K562 (cell line): ENCODE measurements at regions not wholly inside any gene's neighbourhood (a gene's known extent, or its start where the extent isn't known, plus 50 kb on each side); places are given as distances from the start of the nearest gene placed in this dataset.

ENCODE experiments used
- ATAC-seq: fragments of 200-7000 bp; cut with Tn5 transposase; 3 replicates; pipeline ENCODE4 v1.9.1; 2020; ENCODE audit warnings: moderate library complexity
- BruUV-seq: library from RNA; stranded (reverse); fragments of 400-500 nt; replicated peaks from 2 replicates; lab custom pipeline; 2021; lab: Mats Ljungman, UMichigan
- CTCF ChIA-PET: fragments of 300-600 bp; formaldehyde crosslinking; extraction: SDS; loops from one replicate; lab custom pipeline; 2021; ENCODE audit warnings: low intra/inter-chr PET ratio; lab: Yijun Ruan, JAX
- POLR2A ChIA-PET: fragments of 300-600, 350-650 bp; sonication (Branson Sonifier 250); formaldehyde crosslinking; extraction: SDS; loops from one replicate; lab custom pipeline; 2021; ENCODE audit warnings: antibody characterized with exemption, inconsistent platforms; lab: Yijun Ruan, JAX
- DNase-seq, 4 experiments: peaks; one replicate each; pipeline versions ENCODE4 v3.0.0 to v3.0.0-alpha.2; 2011 to 2018; ENCODE audit warnings: low spot score in 3 of 4, mixed read lengths in 3 of 4; ENCODE audit errors: extremely low read depth in 1 of 4
- FAIRE-seq: peaks from 2 replicates; lab custom pipeline; 2011; peaks lifted over from hg19 to GRCh38; lab: Jason Lieb, UNC
- H2AFZ ChIP-seq: 2 replicates; pipeline ENCODE4 v1.6.0; 2011; ENCODE audit warnings: low read depth, low read length, control low read depth, inconsistent platforms
- H3K27ac ChIP-seq: fragments of 200-600 bp; 3 replicates; pipeline ENCODE4 v1.8.0; 2011; ENCODE audit warnings: low read depth, mild to moderate bottlenecking, control low read depth, inconsistent platforms, low read length, moderate library complexity, mixed read lengths; ENCODE audit errors: extremely low read depth
- H3K27me3 ChIP-seq, 2 experiments: fragments of 300-600 bp in 1 of 2; 2 replicates in 1 of 2; 3 replicates in 1 of 2; pipeline versions ENCODE4 v1.6.0 to v1.8.0; 2011; ENCODE audit warnings: inconsistent platforms in 2 of 2, low read length in 2 of 2, mild to moderate bottlenecking in 1 of 2, mixed read lengths in 1 of 2, moderate library complexity in 1 of 2; ENCODE audit not compliant: control insufficient read depth in 2 of 2, insufficient read depth in 2 of 2
- H3K36me3 ChIP-seq: fragments of 300-600 bp; 3 replicates; pipeline ENCODE4 v1.8.0; 2011; ENCODE audit warnings: mild to moderate bottlenecking, low read length, inconsistent platforms; ENCODE audit not compliant: control insufficient read depth, insufficient read depth
- H3K4me1 ChIP-seq, 2 experiments: fragments of 200-600 bp in 1 of 2; replicated peaks in 1 of 2; 2 replicates in 1 of 2; 3 replicates in 1 of 2; pipeline versions ENCODE4 v1.5.1 to v1.8.0; 2011; ENCODE audit warnings: inconsistent platforms in 2 of 2, low read length in 2 of 2, mild to moderate bottlenecking in 1 of 2, mixed read lengths in 1 of 2, moderate library complexity in 1 of 2; ENCODE audit not compliant: control insufficient read depth in 2 of 2, insufficient read depth in 2 of 2
- H3K4me2 ChIP-seq: 2 replicates; pipeline ENCODE4 v1.6.1; 2011; ENCODE audit warnings: low read length, control low read depth, inconsistent platforms, mixed read lengths; ENCODE audit not compliant: insufficient read depth
- H3K4me3 ChIP-seq: fragments of 200-600 bp; sonication (generic), shearing (Covaris generic); 2 replicates; pipeline ENCODE4 v1.5.1; 2016; ENCODE audit warnings: control low read depth, inconsistent platforms
- H3K79me2 ChIP-seq: fragments of 200-600 bp; 3 replicates; pipeline ENCODE4 v1.8.0; 2011; ENCODE audit warnings: low read length, inconsistent platforms; ENCODE audit not compliant: control insufficient read depth, insufficient read depth
- H3K9ac ChIP-seq, 2 experiments: 2 replicates each; pipeline versions ENCODE4 v1.6.0 to v1.6.1; 2011; ENCODE audit warnings: low read depth in 2 of 2, low read length in 2 of 2, control low read depth in 1 of 2, inconsistent platforms in 1 of 2, mild to moderate bottlenecking in 1 of 2, mixed read lengths in 1 of 2; ENCODE audit not compliant: insufficient read depth in 1 of 2
- H3K9me1 ChIP-seq: one replicate; pipeline ENCODE4 v1.6.0; 2011; ENCODE audit warnings: inconsistent platforms, mild to moderate bottlenecking, low read length, moderate library complexity; ENCODE audit not compliant: control insufficient read depth, insufficient read depth
- H3K9me3 ChIP-seq: replicated peaks from 2 replicates; pipeline ENCODE4 v1.5.1; 2011; ENCODE audit warnings: low read depth, low read length, inconsistent platforms; ENCODE audit not compliant: control insufficient read depth, insufficient read depth
- H4K20me1 ChIP-seq: replicated peaks from 2 replicates; pipeline ENCODE4 v1.6.1; 2011; ENCODE audit warnings: low read length, inconsistent platforms, mixed read lengths; ENCODE audit not compliant: control insufficient read depth, insufficient read depth
- ASH1L ChIP-seq: fragments of 450-650 bp; IDR thresholded peaks from 2 replicates; pipeline ENCODE4 v1.6.1; 2018; ENCODE audit warnings: borderline replicate concordance, mild to moderate bottlenecking, low read depth; ENCODE audit not compliant: partially characterized antibody
- DIDO1 ChIP-seq: fragments of 450-650 bp; IDR thresholded peaks from 2 replicates; pipeline ENCODE4 v1.6.1; 2016; ENCODE audit warnings: low read depth, missing biosample characterization, missing genetic modification characterization
- ETV6 ChIP-seq, 3 experiments: fragments of 150-350 bp in 1 of 3; sonication (generic) in 1 of 3; formaldehyde crosslinking in 1 of 3; IDR thresholded peaks; 2 replicates each; pipeline versions ENCODE4 v1.6.1 to v1.8.0; 2014 to 2022; ENCODE audit warnings: borderline replicate concordance in 2 of 3, low read depth in 2 of 3, antibody characterized with exemption in 1 of 3, low read length in 1 of 3, mild to moderate bottlenecking in 1 of 3, missing genetic modification reagents in 1 of 3
- MXI1 ChIP-seq: IDR thresholded peaks from 2 replicates; pipeline ENCODE4 v1.6.1; 2011; ENCODE audit warnings: low read depth, mild to moderate bottlenecking, improper control_type of control experiment, low read length
- POLR2A ChIP-seq: fragments of 450-650 bp; conservative IDR thresholded peaks from 2 replicates; pipeline ENCODE4 v1.6.1; 2016
- SMAD2 ChIP-seq: fragments of 150-350 bp; IDR thresholded peaks from 2 replicates; pipeline ENCODE4 v1.6.1; 2014; ENCODE audit warnings: low read depth, mild to moderate bottlenecking, low read length
- SRSF3 ChIP-seq: fragments of 200-400 bp; formaldehyde crosslinking; IDR thresholded peaks from 2 replicates; pipeline ENCODE4 v1.6.1; 2016; ENCODE audit warnings: mild to moderate bottlenecking, low read length, moderate library complexity; ENCODE audit not compliant: insufficient read depth
- XRCC5 ChIP-seq: fragments of 200-400 bp; formaldehyde crosslinking; IDR thresholded peaks from 2 replicates; pipeline ENCODE4 v1.6.1; 2017; ENCODE audit warnings: low read depth, mild to moderate bottlenecking, low read length
- ZNF274 ChIP-seq: IDR thresholded peaks from 2 replicates; pipeline ENCODE4 v1.6.1; 2011; ENCODE audit warnings: low read depth, mild to moderate bottlenecking, low read length, moderate library complexity, borderline replicate concordance
- ZNF311 ChIP-seq: fragments of 250-450 bp; sonication (Bioruptor Pico); IDR thresholded peaks from 2 replicates; pipeline ENCODE4 v1.4.0; 2020; ENCODE audit warnings: mild to moderate bottlenecking, moderate library complexity
- WGBS: fragments of 100-300 bp; shearing (Covaris generic); methylation state at CpG from one replicate; pipeline ENCODE4 v1.1.6; 2016; ENCODE audit warnings: low coverage, mixed read lengths; ENCODE audit not compliant: insufficient coverage; ENCODE audit errors: missing lambda C conversion rate; 5-methylcytosine and 5-hydroxymethylcytosine counted together
- in situ Hi-C: fragments of 300-500 bp; cut with MboI; formaldehyde crosslinking; loops from 4 replicates; pipeline ENCODE4 v1.15.0; 2018; ENCODE audit warnings: inconsistent platforms, mixed read lengths
- intact Hi-C: fragments of 100-400 bp; cut with micrococcal nuclease; formaldehyde crosslinking; loops from 2 replicates; pipeline ENCODE4 v1.14.2; 2022
- TF ChIP-seq, protein P1 (sequence below): fragments of 450-650 bp; IDR thresholded peaks from 2 replicates; pipeline ENCODE4 v1.6.1; 2016; ENCODE audit warnings: borderline replicate concordance

DNA sequence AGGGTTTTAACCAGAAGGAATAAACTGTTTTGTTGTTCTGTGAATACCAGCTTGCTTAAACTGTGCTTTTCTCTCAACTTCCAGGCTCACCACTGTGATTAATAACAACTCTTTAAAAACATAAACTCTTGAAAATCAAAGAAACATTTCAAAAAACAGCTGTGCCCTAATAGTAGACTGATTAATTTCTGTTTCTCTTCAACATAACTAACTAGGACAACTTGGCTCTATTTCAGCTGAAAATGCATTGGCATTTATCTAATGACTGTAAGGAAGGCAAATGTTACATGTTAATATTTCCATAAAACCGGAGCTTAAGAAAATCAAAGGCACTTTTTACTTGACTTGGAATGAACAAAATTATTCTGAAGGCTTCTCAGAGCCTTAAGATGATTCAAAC lies 656.1 kb upstream of the NEGR1 start:
- Histone ChIP-seq H3K4me2 (no peak overlapping the region), H4K20me1 (no peaks in the 10 kb centered on the region), H3K9me1 (no peaks in the 10 kb centered on the region), H3K4me3 (no peak overlapping the region), H3K4me1 (no peaks in the 10 kb centered on the region), H2AFZ (no peak overlapping the region), H3K27me3 (no peaks in the 10 kb centered on the region), H3K27ac (no peak overlapping the region), H3K36me3 (no peaks in the 10 kb centered on the region), H3K9ac (no peak overlapping the region), H3K9me3 (peaks cover 2% of the 10 kb centered on the region; the same call in 1 of the 2 replicates), H3K79me2 (no peaks in the 10 kb centered on the region)
- ChIA-PET CTCF (no interaction called here), POLR2A (no interaction called here)
- 0% methylated on average over 1 of the region's 1 CpG for WGBS
- in situ Hi-C loops (no loop called here), intact Hi-C loops (no loop called here)
- BruUV-seq: no TSS peak
- DNase-seq: no peak
- FAIRE-seq: no peak
- no peak for ATAC-seq
- TF ChIP-seq, protein P1, sequence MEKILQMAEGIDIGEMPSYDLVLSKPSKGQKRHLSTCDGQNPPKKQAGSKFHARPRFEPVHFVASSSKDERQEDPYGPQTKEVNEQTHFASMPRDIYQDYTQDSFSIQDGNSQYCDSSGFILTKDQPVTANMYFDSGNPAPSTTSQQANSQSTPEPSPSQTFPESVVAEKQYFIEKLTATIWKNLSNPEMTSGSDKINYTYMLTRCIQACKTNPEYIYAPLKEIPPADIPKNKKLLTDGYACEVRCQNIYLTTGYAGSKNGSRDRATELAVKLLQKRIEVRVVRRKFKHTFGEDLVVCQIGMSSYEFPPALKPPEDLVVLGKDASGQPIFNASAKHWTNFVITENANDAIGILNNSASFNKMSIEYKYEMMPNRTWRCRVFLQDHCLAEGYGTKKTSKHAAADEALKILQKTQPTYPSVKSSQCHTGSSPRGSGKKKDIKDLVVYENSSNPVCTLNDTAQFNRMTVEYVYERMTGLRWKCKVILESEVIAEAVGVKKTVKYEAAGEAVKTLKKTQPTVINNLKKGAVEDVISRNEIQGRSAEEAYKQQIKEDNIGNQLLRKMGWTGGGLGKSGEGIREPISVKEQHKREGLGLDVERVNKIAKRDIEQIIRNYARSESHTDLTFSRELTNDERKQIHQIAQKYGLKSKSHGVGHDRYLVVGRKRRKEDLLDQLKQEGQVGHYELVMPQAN: no peak
- no peak for TF ChIP-seq SMAD2
- no peak for TF ChIP-seq ZNF311 (CRISPR knock-in tag)
- no peak for TF ChIP-seq ZNF274
- no peak for TF ChIP-seq ETV6 (IDR thresholded peaks at IDR 0.05; ENCODE audit: borderline replicate concordance in 1 of 2, low read depth in 2 of 2, low read length in 1 of 2)
- TF ChIP-seq ETV6 (CRISPR knock-in tag; IDR thresholded peaks at IDR 0.05; ENCODE audit: borderline replicate concordance): no peak
- TF ChIP-seq SRSF3: no peak
- no peak for TF ChIP-seq POLR2A
- TF ChIP-seq XRCC5: no peak
- no peak for TF ChIP-seq DIDO1
- no peak for TF ChIP-seq MXI1
- TF ChIP-seq ASH1L: no peak
